Neural crest cell (in vitro differentiated cells): ENCODE measurements at regions not wholly inside any gene's neighbourhood (a gene's known extent, or its start where the extent isn't known, plus 50 kb on each side); places are given as distances from the start of the nearest gene placed in this dataset.

Source experiments
- DNase-seq: peaks from one replicate; pipeline ENCODE4 v3.0.0; 2021; ENCODE audit warnings: low read depth, mixed read lengths, low spot score
- H3K27ac Mint-ChIP-seq: one replicate; pipeline ENCODE4 v1.8.0; 2021; ENCODE audit warnings: mild to moderate bottlenecking, mixed read lengths; ENCODE audit not compliant: unreplicated experiment
- H3K27me3 Mint-ChIP-seq: 2 replicates; pipeline ENCODE4 v1.8.0; 2021; ENCODE audit warnings: low read depth, mild to moderate bottlenecking, mixed read lengths
- H3K36me3 Mint-ChIP-seq: 2 replicates; pipeline ENCODE4 v1.8.0; 2021; ENCODE audit warnings: low read depth, mild to moderate bottlenecking, mixed read lengths
- H3K4me1 Mint-ChIP-seq: 2 replicates; pipeline ENCODE4 v1.8.0; 2021; ENCODE audit warnings: mixed read lengths
- H3K4me3 Mint-ChIP-seq: one replicate; pipeline ENCODE4 v1.8.0; 2021; ENCODE audit warnings: mild to moderate bottlenecking, mixed read lengths
- H3K9me3 Mint-ChIP-seq: 2 replicates; pipeline ENCODE4 v1.8.0; 2021; ENCODE audit warnings: mixed read lengths
- CTCF ChIP-seq: fragments of 200-600 bp; sonication (generic); conservative IDR thresholded peaks from 2 replicates; pipeline ENCODE4 v1.5.0; 2021; ENCODE audit warnings: antibody characterized with exemption, mild to moderate bottlenecking

- DNase-seq = no peak
- no peaks in the 10 kb centered on the region for H3K9me3 Mint-ChIP-seq
- H3K4me3 Mint-ChIP-seq = no peak overlapping the region
- no peaks in the 10 kb centered on the region for H3K4me1 Mint-ChIP-seq
- no peaks in the 10 kb centered on the region for H3K27me3 Mint-ChIP-seq
- no peak for TF ChIP-seq CTCF
- H3K36me3 Mint-ChIP-seq = no peaks in the 10 kb centered on the region
- no peak overlapping the region for H3K27ac Mint-ChIP-seq
These were observed 683.8 kb downstream of the DIPK2A start for GRCh38 chr3:144655423-144655822.

GRCh38 chr3:144660186-144660585 is 688.6 kb downstream of the DIPK2A start:
- no peaks in the 10 kb centered on the region for H3K27me3 Mint-ChIP-seq
- H3K4me1 Mint-ChIP-seq = peaks cover 4% of the 10 kb centered on the region
- no peak overlapping the region for H3K4me3 Mint-ChIP-seq
- H3K9me3 Mint-ChIP-seq = peaks cover 9% of the 10 kb centered on the region
- TF ChIP-seq CTCF = no peak
- H3K36me3 Mint-ChIP-seq = peaks cover 6% of the 10 kb centered on the region
- H3K27ac Mint-ChIP-seq = no peak overlapping the region
- DNase-seq = no peak

GRCh38 chr3:144662729-144663128 is 691.1 kb downstream of the DIPK2A start:
- Mint-ChIP-seq H3K27ac (no peak overlapping the region), H3K27me3 (no peaks in the 10 kb centered on the region), H3K4me1 (peaks cover 4% of the 10 kb centered on the region), H3K4me3 (no peak overlapping the region), H3K9me3 (peaks cover 15% of the 10 kb centered on the region), H3K36me3 (peaks cover 11% of the 10 kb centered on the region)
- no peak for TF ChIP-seq CTCF
- DNase-seq = no peak

- DNase-seq = no peak
- Mint-ChIP-seq H3K27me3 (no peaks in the 10 kb centered on the region), H3K36me3 (peaks cover 11% of the 10 kb centered on the region), H3K4me3 (no peak overlapping the region), H3K9me3 (peaks cover 15% of the 10 kb centered on the region), H3K4me1 (peaks cover 4% of the 10 kb centered on the region), H3K27ac (no peak overlapping the region)
- TF ChIP-seq CTCF = no peak
These were observed 692.1 kb downstream of the DIPK2A start for GRCh38 chr3:144663456-144664436.

GRCh38 chr3:144665567-144666053 is 694.0 kb downstream of the DIPK2A start:
- Mint-ChIP-seq H3K4me1 (peaks cover 4% of the 10 kb centered on the region), H3K27ac (no peak overlapping the region), H3K36me3 (peaks cover 11% of the 10 kb centered on the region), H3K4me3 (no peak overlapping the region), H3K9me3 (peaks cover 15% of the 10 kb centered on the region), H3K27me3 (no peaks in the 10 kb centered on the region)
- no peak for TF ChIP-seq CTCF
- DNase-seq = no peak
